ENCODE measurements at regions not wholly inside any gene's neighbourhood (a gene's known extent, or its start where the extent isn't known, plus 50 kb on each side); places are given as distances from the start of the nearest gene placed in this dataset.

- intact Hi-C loops (cut with DNase I; ENCODE audit: low total_unique reads): no loop called here
- Histone ChIP-seq H3K36me3 (no peaks in the 10 kb centered on the region), H3K4me1 (no peaks in the 10 kb centered on the region), H3K9me3 (peaks cover 16 to 21% of the 10 kb centered on the region in 2 donors), H3K4me3 (no peak overlapping the region), H3K27ac (no peak overlapping the region), H3K27me3 (no peaks in the 10 kb centered on the region)
- DNase-seq: no peak
- 85 to 86% methylated on average over 2 of the region's 2 CpGs for WGBS, 2 donors (ENCODE audit: low coverage in 1 of 2)
- in situ Hi-C loops (cut with MboI; ENCODE audit: low pct_ligation_motif_present in 1 of 4, low pct_unique_long_range_greater_than_20kb in 1 of 4, low sequenced_read_pairs in 3 of 4): no loop called here
- TF ChIP-seq POLR2A (IDR thresholded peaks at IDR 0.05) (no peak), POLR2AphosphoS5 (IDR thresholded peaks at IDR 0.05) (no peak), EP300 (IDR thresholded peaks at IDR 0.05; ENCODE audit: low read depth) (no peak), CTCF (IDR thresholded peaks at IDR 0.05) (no peak)
These were observed 179.0 kb upstream of the PLET1 start for GRCh38 chr11:112439614-112440013.

DNA sequence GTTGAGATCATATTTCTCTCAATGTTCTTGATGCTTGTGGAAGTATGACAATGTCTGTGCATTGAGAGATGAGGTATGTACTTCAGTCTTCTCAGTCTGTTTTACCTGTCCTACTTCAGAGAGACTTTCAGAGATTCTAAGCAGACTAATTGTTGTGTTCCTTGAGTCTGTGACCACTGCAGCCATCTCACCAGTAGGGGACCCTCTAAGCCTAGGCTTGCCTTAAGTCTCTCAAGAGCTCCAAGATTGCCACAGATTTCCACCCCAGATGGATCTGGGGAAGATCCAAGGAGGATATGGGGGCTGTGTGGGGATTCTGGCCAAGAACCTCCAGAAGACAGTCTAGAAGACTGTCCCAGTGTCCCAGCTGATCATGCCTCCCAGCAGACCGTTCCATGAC is 179.9 kb upstream of the PLET1 start:
- 23% methylated on average over 1 of the region's 1 CpG; no CpG with 5 or more reads in 1 of the 2 donors for WGBS, 2 donors (ENCODE audit: low coverage in 1 of 2)
- intact Hi-C loops (cut with DNase I; ENCODE audit: low total_unique reads): no loop called here

GRCh38 chr11:112448168-112448567 is 187.5 kb upstream of the PLET1 start:
- in situ Hi-C loops (cut with MboI; ENCODE audit: low pct_ligation_motif_present in 1 of 4, low pct_unique_long_range_greater_than_20kb in 1 of 4, low sequenced_read_pairs in 3 of 4): no loop called here
- Histone ChIP-seq H3K27ac (no peak overlapping the region), H3K9me3 (peaks cover 9 to 11% of the 10 kb centered on the region in 2 donors), H3K4me1 (no peaks in the 10 kb centered on the region), H3K27me3 (no peaks in the 10 kb centered on the region), H3K36me3 (no peaks in the 10 kb centered on the region), H3K4me3 (no peak overlapping the region)
- no peak for DNase-seq
- intact Hi-C loops (cut with DNase I; ENCODE audit: low total_unique reads): no loop called here
- TF ChIP-seq EP300 (IDR thresholded peaks at IDR 0.05; ENCODE audit: low read depth) (no peak), POLR2AphosphoS5 (IDR thresholded peaks at IDR 0.05) (no peak), CTCF (IDR thresholded peaks at IDR 0.05) (no peak), POLR2A (IDR thresholded peaks at IDR 0.05) (no peak)
- WGBS, 2 donors (ENCODE audit: low coverage in 1 of 2): 100% methylated on average over 4 of the region's 4 CpGs; no CpG with 5 or more reads in 1 of the 2 donors

More for the DNA sequence above, 179.9 kb upstream of the PLET1 start:
- DNase-seq: no peak
- no peaks in the 10 kb centered on the region for H3K27me3 ChIP-seq
- H3K36me3 ChIP-seq: no peaks in the 10 kb centered on the region
- H3K9me3 ChIP-seq: peaks cover 25 to 27% of the 10 kb centered on the region in 2 donors
- in situ Hi-C loops (cut with MboI; ENCODE audit: low pct_ligation_motif_present in 1 of 4, low pct_unique_long_range_greater_than_20kb in 1 of 4, low sequenced_read_pairs in 3 of 4): no loop called here
- no peak overlapping the region for H3K4me3 ChIP-seq
- H3K27ac ChIP-seq: no peak overlapping the region
- TF ChIP-seq POLR2AphosphoS5 (IDR thresholded peaks at IDR 0.05) (no peak), POLR2A (IDR thresholded peaks at IDR 0.05) (no peak), EP300 (IDR thresholded peaks at IDR 0.05; ENCODE audit: low read depth) (no peak), CTCF (IDR thresholded peaks at IDR 0.05) (no peak)
- no peaks in the 10 kb centered on the region for H3K4me1 ChIP-seq

- DNase-seq: no peak
- Histone ChIP-seq H3K36me3 (no peaks in the 10 kb centered on the region), H3K4me1 (no peaks in the 10 kb centered on the region), H3K27ac (no peak overlapping the region), H3K4me3 (no peak overlapping the region), H3K27me3 (no peaks in the 10 kb centered on the region), H3K9me3 (peaks cover 9 to 11% of the 10 kb centered on the region in 2 donors)
- intact Hi-C loops (cut with DNase I; ENCODE audit: low total_unique reads) (no loop called here), in situ Hi-C loops (cut with MboI; ENCODE audit: low pct_ligation_motif_present in 1 of 4, low pct_unique_long_range_greater_than_20kb in 1 of 4, low sequenced_read_pairs in 3 of 4) (no loop called here)
- TF ChIP-seq POLR2A (IDR thresholded peaks at IDR 0.05): no peak
- no peak for TF ChIP-seq CTCF (IDR thresholded peaks at IDR 0.05)
- TF ChIP-seq EP300 (IDR thresholded peaks at IDR 0.05; ENCODE audit: low read depth): no peak
- no peak for TF ChIP-seq POLR2AphosphoS5 (IDR thresholded peaks at IDR 0.05)
- 86 to 100% methylated on average over 1 of the region's 1 CpG for WGBS, 2 donors (ENCODE audit: low coverage in 1 of 2)
These were observed 188.1 kb upstream of the PLET1 start for GRCh38 chr11:112448806-112449205.

All from transverse colon (tissue), 4 donors.